ENCODE measurements at regions not wholly inside any gene's neighbourhood (a gene's known extent, or its start where the extent isn't known, plus 50 kb on each side); places are given as distances from the start of the nearest gene placed in this dataset.
"Not testable (repeated sequence)": the region's sequence is repeated elsewhere in the genome, so short reads cannot be mapped to it uniquely, and the experiment has no call there.

DNA sequence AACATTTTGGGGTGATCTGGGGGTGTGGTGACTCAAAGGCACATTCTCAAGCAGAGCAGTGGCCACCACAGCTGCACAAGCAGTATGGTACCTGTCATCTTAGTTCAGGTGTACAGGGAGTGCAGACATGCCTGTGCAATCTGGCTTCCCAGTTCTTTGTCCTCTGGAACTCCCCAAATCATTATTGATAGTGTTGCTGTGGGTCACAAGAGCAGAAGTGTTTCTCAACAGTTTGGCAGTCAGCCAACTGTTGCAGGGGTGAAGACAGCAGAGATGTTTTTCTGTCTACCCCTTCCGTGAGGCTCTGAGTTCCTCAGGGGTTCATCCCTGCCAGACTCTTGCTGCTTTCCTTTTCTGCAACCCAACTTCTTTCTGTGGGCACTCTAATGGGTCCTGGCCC is 206.5 kb upstream of the ZSWIM2 start:
- DNase-seq, result no peak

DNA sequence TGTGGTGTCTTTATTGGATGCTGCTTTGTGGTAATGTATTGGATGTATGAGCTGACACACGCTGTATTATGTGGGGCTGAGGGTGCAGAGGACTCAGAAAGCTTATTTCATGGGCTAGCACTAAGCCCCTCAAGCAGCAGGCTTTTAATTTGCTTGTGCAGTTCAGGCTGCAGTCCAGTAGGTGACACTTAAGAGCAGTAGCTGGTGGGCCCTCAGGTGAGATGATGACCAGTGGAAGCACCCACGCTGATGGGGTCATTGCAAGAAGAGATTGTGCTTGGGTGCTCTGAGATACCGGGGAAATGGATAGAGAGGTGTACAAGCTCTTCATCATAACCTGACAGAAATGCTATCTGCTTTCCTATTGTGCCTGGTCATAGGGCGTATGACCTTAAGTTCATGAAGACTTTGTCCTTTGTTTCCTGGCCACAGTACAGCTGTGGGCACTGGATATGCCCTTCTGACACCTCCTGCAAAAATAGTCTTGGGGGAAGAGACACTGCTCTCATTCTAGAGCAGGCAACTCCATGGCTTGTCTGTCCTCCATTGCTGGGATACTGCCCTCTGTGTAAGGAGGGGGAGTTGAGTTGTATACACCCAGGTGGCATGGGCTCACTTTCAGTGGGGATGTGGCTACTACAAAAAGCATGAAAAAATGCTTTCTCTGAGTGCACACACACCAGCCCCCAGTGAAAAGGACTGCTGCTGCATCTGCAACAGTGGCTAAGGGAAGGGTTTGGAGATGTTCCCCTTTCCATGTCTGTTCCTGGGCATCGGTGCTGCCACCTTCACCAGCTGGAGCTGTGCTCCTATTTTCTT is 205.7 kb upstream of the ZSWIM2 start:
- DNase-seq, result no peak

DNA sequence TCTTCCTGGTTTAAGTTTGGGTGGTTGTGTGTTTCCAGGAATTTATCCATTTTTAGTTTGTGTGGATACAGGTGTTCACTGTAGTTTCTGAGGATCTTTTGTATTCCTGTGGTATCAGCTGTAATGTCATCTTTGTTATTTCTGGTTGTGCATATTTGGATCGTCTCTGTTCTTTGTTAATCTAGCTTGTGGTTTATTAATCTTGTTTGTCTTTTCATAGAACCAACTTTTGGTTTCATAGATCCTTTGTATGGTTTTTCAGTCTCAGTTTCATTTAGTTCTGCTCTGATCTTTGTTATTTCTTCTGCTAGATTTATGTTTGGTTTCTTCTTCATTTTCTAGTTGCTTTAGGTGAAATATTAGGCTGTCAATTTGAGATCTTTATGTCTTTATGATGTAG is 202.4 kb upstream of the ZSWIM2 start:
- DNase-seq, result no peak

DNA sequence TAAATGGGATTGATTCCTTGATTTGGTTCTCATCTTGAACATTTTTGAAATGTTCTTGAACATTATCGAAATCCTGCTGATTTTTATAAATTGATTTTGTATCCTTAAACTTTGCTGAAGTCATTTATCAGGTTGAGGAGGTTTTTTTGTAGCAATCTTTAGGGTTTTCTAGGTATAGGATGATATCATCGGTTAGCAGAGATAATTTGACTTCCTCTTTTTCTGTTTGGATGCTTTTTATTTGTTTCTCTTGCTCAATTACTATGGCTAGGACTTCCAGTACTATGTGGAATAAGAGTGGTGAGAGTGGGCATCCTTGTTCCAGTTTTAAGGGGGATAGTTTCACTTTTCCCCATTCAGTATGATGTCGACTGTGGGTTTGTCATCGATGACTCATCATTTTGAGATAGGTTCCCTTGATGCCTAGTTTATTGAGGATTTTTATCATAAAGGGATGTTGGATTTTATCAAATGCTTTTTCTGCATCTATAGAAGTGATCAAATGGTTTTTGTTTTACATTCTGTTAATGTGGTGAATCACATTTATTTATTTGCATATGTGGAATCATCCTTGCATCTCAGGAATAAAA is 201.5 kb upstream of the ZSWIM2 start:
- DNase-seq, result no peak

DNA sequence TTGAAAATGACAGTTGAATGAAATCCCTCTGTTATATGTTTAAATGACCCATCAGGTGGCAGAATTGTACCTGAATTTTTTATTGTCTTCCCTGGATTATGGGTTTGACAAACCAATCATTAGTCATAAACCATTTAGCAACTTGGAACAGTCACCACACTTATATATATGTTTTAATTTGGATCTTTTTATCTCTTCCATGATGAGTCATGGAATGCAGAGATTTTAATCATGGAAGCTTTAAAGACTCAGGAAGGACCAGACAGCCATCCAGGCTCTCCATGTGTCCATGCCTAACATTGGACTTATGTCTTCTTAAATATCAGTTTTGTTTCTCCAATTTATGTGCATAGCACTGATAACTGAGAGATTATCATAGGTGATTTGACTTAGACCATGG is 188.3 kb upstream of the ZSWIM2 start:
- DNase-seq, result no peak

DNA sequence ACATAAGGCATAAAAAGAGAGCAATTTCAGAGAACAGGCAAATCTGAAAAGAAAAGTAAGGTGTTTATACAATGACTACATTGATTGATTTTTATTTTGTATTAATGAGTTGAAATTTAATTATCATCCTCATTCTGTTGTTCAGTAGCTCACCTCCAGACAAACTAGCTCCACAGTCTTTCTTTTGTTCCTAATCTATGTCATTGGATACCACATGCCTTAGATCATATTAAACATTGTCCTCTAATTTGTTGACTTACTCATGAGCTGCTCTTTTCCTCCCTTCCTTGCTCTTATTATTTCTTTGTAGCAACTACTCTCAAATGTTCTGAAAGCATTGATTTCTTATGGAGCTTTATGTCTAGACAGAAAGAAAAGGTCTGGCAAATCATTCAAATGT is 185.5 kb upstream of the ZSWIM2 start:
- no peak for DNase-seq

DNA sequence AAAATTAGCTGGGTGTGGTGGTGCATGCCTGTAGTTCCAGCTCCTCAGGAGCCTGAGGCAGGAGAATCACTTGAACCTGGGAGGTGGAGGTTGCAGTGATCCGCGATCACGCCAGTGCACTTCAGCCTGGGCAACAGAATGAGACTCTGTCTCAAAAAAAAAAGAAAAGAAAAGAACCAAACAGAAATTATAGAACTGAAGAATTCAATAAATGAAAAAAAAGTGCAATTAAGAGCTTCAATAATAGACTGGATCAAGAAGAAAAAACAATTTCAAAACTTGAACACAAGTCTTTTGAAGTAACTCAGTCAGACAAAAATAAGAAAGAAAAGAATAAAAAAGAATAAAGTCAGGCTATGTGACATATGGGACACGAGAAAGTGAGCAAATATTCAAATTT is 175.8 kb upstream of the ZSWIM2 start:
- no peak for DNase-seq

DNA sequence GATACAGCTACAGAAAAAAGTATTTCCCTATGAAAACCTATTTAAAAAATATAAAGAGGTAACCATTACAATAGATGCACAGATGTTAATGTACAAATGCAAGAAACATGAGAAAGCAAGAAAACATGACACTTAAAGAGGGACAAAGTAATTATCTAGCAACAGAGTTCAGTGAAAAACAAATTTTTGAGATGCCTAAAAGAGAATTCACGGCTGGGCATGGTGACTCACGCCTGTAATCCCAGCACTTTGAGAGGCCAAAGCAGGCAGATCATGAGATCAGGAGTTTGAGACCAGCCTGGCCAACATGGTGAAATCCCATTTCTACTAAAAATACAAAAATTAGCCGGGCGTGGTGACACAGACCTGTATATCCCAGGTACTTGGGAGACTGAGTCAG is 175.0 kb upstream of the ZSWIM2 start:
- not testable (repeated sequence) for DNase-seq

DNA sequence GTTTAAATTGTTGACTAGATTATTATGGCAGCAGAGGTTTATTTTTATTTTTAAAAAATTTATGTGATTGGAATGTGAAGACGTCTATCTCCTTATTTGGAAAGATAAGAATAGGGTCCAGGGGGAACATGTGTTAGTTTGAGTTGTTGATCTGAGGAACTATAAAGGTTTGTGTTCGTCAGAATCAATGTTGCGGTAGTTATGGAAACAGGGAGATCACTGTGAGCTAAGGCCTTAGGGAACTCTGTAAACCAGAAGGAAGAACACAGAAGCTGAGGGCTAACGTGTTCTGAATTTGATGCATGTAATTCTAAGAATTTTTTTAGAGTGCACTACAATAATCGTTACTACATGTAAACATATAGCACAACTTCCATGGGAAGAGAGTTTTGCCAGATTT is 168.5 kb upstream of the ZSWIM2 start:
- no peak for DNase-seq

DNA sequence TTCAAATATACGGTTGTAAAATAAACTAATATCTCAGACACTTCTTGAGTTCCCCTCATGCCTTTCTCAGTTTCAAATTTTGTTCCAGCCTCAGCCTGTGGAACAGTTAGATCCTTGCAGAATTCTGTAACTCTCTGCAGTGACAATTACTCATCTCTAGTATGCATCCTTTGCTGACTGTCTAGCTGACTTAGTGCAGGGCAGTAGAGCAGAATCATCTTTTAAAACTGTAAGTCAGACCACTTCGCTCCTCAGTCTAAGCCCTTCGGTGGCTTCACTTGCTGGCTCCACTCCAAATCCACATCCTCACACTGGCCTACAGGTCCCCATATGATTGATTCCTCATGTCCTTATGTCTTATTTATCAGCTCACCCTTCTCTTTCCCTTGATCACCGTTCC is 164.1 kb upstream of the ZSWIM2 start:
- no peak for DNase-seq

DNA sequence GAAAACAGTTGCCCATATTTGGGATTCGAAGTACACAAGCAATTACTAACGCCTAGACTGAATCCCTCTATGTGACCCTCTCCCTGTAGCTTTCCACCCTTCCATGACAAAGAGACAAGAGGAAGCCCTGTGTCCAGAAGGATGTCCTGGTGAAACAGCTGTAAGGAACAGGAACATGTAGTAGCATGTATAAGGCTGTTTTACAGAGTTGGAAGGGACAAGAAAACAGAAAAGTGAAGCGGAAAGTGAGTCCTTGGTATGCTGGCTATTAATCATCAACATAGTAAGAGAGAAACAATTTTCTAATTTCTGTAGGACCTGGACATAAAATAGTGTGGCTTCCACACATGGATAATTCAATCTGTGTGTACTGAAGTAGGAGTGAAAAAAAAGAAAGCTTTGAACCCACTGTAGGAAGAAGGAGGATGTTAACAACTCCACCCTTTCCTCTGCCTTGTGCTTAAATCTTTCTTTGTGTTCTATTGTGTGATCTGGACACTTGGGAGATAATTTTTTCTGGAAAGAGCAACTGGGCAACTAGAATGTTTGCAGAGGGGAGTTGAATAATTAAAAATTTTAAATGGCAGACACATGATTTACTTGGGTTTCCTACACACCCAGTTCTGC is 162.3 kb upstream of the ZSWIM2 start:
- no peak for DNase-seq

DNA sequence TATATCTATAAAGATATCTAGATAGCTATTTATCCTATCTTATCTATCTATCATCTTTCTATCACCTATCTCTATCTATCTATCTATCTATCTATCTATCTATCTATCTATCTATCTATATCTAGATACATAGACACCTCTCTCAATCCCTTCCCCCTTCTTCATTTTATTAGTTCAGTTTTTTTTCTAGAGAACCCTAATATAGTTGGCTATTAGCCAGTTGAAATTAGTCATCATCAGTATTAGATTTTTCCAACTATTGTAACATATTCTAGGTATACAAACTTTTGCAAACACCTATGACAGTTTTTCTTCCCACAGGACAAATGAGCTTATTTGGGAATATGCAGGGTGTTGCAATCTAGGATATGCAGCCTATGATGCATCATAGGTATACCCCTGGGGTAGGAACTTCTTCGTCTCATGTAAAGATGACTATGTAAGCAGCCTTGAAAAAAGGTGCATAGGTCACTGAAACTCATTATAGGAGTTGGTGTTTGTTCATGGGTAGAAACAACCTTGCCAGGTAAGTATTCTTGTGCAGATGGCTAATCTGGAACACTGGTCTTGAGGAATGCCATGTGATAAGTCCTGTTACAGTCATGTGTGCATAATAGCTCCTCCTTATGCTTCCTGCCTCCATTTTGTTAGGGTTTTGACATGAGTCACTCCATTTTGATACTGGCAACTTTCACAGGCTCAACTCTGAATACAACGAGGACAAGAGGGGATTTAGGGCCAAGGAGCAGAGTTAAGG is 160.7 kb upstream of the ZSWIM2 start:
- no peak for DNase-seq

DNA sequence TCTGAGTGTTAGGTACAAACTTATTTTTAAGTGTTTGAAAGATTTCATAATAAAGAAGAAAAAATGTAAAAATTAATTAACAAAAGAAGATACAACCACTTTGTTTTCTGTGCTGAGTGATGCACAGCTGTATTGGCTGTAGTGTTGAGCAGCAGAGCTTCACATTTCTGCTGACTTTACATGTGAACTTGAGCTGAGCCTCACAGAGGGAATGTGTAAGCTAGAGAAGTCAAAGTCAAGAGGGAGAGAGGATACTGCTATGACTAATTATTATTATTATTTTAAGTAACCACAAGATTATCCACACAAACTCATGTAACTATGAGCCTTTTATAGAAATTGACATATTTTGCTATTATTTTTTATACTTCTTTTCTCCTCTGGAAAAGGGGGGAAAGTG is 159.1 kb upstream of the ZSWIM2 start:
- no peak for DNase-seq

DNA sequence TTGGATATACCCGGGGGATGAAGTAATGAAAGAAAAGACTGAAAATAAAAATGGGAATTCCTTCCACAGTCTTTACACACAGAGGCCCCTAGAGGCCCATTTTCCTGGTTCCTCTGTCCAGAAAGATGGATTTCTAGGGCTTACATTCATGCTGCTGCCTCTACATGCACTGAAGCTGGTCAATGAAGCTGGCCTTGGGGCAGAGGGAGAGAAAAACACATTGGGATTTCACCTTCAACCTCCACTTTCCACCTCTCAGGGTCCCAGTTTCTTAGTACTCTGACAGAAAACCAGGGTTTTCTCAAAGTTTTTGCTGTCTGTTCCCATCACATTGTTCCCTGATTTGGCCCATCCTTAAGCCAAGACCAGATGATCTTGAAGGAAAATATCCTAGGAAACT is 154.6 kb upstream of the ZSWIM2 start:
- no peak for DNase-seq

DNA sequence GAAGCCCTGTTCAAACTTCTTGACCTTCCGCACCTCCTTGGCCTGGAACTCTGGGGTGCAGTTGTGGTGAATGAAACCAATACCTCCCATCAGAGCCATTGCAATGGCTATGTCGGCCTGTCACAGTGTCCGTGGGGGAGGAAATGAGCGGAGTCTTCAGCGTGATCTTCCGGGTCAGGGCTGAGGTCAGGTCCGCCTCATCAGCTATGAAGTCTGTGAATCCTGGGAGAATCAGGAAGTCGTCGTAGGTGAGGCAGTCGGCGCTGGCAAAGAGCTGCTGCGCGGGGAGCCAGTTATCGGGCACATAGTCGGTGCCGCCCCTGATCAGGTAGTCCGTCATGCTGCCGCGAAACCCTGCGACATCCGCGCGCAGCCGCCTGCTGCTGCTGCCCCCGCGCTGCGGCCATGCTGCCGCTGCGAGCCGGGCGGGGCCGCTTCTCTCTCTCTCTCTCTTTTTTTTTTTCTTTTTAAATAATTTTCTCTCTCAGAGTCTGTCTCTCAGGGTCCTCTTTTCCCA is 154.1 kb upstream of the ZSWIM2 start:
- no peak for DNase-seq

DNA sequence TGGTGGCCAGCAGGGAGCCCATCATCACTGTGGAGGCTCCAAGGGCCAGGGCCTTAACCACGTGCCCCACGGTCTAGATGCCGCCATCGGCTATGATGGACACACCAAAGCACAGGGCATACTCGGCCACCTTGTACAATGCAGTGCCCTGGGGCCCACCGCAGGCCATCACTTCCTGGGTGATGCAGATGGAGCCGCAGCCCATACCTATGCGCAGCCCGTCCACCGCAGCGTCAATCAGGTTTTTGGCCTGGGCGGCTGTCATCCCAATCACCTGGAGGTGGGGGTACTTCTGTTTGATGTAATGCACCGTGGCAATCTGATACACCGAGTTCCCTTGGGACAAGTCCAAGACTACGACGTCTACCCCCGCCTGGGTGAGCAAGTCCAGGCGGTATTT is 153.3 kb upstream of the ZSWIM2 start:
- DNase-seq, result no peak

DNA sequence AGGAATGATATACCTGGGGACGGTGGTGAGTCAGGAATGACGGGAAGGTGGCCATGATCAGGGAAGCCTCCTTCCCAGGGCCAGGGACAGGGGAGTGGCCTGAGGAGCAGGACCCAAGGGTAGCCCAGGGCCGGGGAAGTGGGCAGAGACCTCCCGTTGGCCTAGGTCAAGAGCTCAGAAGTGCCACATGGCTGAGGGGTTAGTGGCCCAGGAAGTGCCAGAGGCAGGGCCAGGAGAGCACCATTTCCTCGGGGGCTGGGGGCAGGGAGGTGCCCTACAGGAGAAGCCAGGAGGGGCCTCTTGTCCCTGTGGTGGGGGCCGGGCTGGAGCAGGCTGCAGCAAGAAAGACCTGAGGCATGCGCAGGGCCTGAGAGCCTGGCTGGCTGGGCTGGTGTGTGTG is 152.3 kb upstream of the ZSWIM2 start:
- DNase-seq, result no peak

DNA sequence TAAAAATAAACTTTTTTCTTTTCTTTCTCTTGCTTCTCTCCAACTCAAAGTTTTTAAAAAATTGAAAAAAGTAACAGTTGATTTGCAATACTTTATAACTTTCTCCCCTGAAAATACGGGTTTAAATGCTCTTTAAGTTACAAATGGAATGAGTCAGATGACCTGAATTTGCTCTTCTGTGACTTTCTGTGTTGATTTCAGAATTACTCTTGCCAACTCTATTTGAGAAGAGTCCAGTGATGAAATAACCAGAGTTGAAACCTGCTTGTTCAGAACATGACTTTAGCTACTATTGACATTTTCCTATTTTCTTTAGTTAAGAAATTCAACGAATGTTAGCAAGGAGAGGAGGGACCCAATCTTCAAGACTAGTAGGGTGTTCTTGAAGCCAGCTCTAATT is 146.1 kb upstream of the ZSWIM2 start:
- DNase-seq, result no peak

DNA sequence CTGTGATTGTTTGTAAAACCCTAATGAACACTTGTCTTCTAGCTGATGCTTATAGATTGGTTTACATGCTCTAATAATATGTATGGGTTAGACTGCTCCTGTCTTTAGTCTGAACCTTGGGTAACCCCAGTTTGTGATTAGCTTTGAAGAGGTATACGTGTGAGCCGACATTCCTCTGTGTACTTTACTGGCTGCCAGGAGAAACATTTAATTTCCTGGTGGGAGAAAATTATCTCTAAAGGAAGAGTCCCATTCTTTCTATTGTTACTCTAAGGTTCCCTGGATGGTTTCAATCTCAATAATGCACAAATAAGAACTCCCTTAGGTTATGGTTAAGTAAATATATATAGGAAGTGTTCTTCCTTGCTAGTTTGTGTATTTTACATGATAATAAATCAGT is 143.6 kb upstream of the ZSWIM2 start:
- no peak for DNase-seq

DNA sequence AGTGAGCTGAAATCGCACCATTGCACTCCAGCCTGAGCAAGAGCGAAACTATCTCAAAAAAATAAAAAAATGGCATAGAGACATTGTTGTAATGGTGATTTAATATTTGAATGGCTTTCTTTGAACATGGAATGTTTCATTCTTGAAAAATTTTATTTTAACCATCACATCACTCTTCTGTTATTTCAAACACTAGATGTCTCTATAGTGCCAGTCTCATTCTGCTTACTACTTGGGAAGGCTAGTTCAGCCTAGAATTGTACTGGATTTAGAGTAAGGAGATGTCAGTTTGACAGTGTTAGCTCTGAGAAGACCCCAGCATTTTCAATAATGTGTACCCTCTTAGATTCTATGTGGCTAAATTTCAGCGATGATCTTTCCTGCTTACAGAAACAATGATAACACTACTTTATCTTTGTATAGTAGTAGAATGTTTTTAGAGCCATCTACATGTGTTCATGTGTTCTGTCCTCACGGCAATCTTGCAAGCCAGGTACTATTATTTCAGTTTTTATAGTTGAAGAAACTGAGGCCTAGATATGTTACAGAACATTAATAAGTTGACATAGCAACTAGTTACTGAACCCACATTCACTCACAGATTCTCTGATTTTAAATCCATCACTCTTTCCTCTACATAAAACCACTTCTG is 142.9 kb upstream of the ZSWIM2 start:
- peak; percentile 3 for DNase-seq

DNA sequence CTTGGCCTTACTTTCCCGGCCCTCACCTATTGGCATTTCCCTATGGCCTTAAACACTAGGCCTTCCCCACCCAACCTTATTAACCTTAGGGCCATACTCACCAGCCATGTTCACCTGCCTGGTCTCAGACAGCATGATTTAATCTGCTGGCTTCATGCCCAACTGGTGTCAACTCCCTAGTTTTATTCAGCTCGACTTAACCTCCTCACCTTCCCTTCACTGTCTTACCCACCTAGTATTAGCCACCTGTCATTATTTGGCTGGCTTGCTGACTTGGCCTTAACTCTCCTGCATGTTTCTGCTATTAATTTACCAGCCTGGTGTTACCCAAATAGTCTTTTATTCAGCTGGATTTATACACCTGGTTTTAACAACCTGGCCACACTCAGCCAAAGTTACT is 136.0 kb upstream of the ZSWIM2 start:
- DNase-seq, result no peak

DNA sequence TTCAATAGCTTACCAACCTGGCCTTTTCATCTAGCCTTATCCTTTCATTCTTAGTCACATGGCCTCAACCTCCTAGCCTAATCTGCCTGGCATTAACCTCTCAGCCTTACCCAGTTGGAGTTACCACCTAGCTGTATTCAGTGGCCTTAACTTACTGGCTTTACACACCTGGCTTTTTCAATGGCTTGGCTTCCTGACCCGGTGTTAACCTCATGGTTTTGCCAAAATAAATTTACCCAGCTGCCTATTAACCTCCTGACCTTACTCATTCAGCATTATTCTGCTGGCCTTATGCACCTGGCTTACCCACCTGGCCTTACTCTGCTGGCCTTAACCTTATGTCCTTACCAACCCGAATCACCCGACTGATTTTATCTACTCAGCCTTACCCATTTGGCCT is 135.5 kb upstream of the ZSWIM2 start:
- no peak for DNase-seq
